DOHH2 (cell line): ENCODE measurements at regions not wholly inside any gene's neighbourhood (a gene's known extent, or its start where the extent isn't known, plus 50 kb on each side); places are given as distances from the start of the nearest gene placed in this dataset.
A peak's percentile ranks its signal among the peaks of the same experiment; 100 is the strongest.

Source experiments
- CTCF ChIP-seq: fragments of 200-600 bp; sonication (generic); IDR thresholded peaks from one replicate; pipeline ENCODE4 v1.5.1; 2014; ENCODE audit warnings: antibody characterized with exemption, mild to moderate bottlenecking, low read depth, low read length; ENCODE audit not compliant: poor library complexity, severe bottlenecking
- EZH2phosphoT487 ChIP-seq: fragments of 200-600 bp; sonication (generic); IDR thresholded peaks from 2 replicates; pipeline ENCODE4 v1.6.1; 2017; ENCODE audit warnings: borderline replicate concordance, mild to moderate bottlenecking, antibody characterized with exemption, low read length, moderate library complexity, mixed read lengths

- TF ChIP-seq CTCF (peak; percentile 83), EZH2phosphoT487 (no peak)
These were observed 235.4 kb downstream of the SEC23A start for GRCh38 chr14:38867561-38868150.
